Naive thymus-derived CD4-positive, alpha-beta T cell (primary cell): ENCODE measurements at regions not wholly inside any gene's neighbourhood (a gene's known extent, or its start where the extent isn't known, plus 50 kb on each side); places are given as distances from the start of the nearest gene placed in this dataset.

Source experiments
- ATAC-seq: fragments of 150-1000 bp; cut with Tn5 transposase; 2 replicates; pipeline ENCODE4 v1.10.0; 2021; ENCODE audit warnings: mild to moderate bottlenecking, moderate library complexity
- CTCF ChIA-PET: fragments of 350-600 bp; sonication (Branson Sonifier 250); formaldehyde crosslinking; loops from one replicate; lab custom pipeline; 2021; ENCODE audit warnings: antibody characterized with exemption; lab: Charles Lee
- POLR2A ChIA-PET: fragments of 350-600 bp; sonication (Branson Sonifier 250); formaldehyde crosslinking; loops from one replicate; lab custom pipeline; 2021; ENCODE audit warnings: antibody characterized with exemption, inconsistent platforms; lab: Charles Lee
- DNase-seq, 9 donors: peaks; one replicate each; pipeline versions ENCODE4 v3.0.0 to v3.0.0-alpha.2; 2020 to 2022; ENCODE audit warnings: mixed read lengths in 1 of 9
- H3K27ac ChIP-seq: one replicate; pipeline ENCODE4 v1.7.0; 2013; ENCODE audit warnings: mild to moderate bottlenecking, low read depth, low read length, moderate library complexity
- H3K27me3 ChIP-seq, 2 donors: one replicate each; pipeline ENCODE4 v1.7.0; 2013; ENCODE audit warnings: low read length in 2 of 2, mild to moderate bottlenecking in 2 of 2, moderate library complexity in 2 of 2; ENCODE audit not compliant: control insufficient read depth in 2 of 2, insufficient read depth in 2 of 2
- H3K36me3 ChIP-seq, 3 experiments: 1 replicate in 2 of 3; 2 replicates in 1 of 3; pipeline ENCODE4 v1.7.0; 2013; ENCODE audit warnings: low read length in 3 of 3, mild to moderate bottlenecking in 3 of 3, moderate library complexity in 1 of 3; ENCODE audit not compliant: insufficient read depth in 3 of 3, control insufficient read depth in 2 of 3
- H3K4me1 ChIP-seq, 2 donors: one replicate each; pipeline ENCODE4 v1.7.0; 2013; ENCODE audit warnings: low read length in 2 of 2, mild to moderate bottlenecking in 2 of 2, moderate library complexity in 1 of 2; ENCODE audit not compliant: control insufficient read depth in 2 of 2, insufficient read depth in 2 of 2
- H3K4me3 ChIP-seq: 2 replicates; pipeline ENCODE4 v1.7.0; 2013; ENCODE audit warnings: mild to moderate bottlenecking, low read length
- H3K9me3 ChIP-seq, 3 experiments: 1 replicate in 2 of 3; 2 replicates in 1 of 3; pipeline ENCODE4 v1.7.0; 2013; ENCODE audit warnings: low read length in 3 of 3; ENCODE audit not compliant: control insufficient read depth in 2 of 3
- H3K27ac Mint-ChIP-seq, 9 donors: one replicate each; pipeline ENCODE4 v1.8.0; 2020 to 2022; ENCODE audit warnings: mixed read lengths in 9 of 9, mild to moderate bottlenecking in 8 of 9, moderate library complexity in 5 of 9, inconsistent platforms in 2 of 9
- H3K27me3 Mint-ChIP-seq, 5 donors: one replicate each; pipeline ENCODE4 v1.8.0; 2021 to 2022; ENCODE audit warnings: mixed read lengths in 5 of 5, mild to moderate bottlenecking in 1 of 5
- H3K36me3 Mint-ChIP-seq, 5 donors: one replicate each; pipeline ENCODE4 v1.8.0; 2020 to 2022; ENCODE audit warnings: mixed read lengths in 5 of 5, mild to moderate bottlenecking in 3 of 5, inconsistent platforms in 1 of 5
- H3K4me1 Mint-ChIP-seq, 7 donors: one replicate each; pipeline ENCODE4 v1.8.0; 2020 to 2022; ENCODE audit warnings: mixed read lengths in 7 of 7, mild to moderate bottlenecking in 3 of 7, inconsistent platforms in 1 of 7
- H3K4me3 Mint-ChIP-seq, 10 donors: one replicate each; pipeline ENCODE4 v1.8.0; 2020 to 2022; ENCODE audit warnings: mild to moderate bottlenecking in 10 of 10, mixed read lengths in 10 of 10, moderate library complexity in 6 of 10, inconsistent platforms in 2 of 10
- H3K9me3 Mint-ChIP-seq, 11 donors: one replicate each; pipeline ENCODE4 v1.8.0; 2020 to 2022; ENCODE audit warnings: mixed read lengths in 11 of 11, mild to moderate bottlenecking in 4 of 11, inconsistent platforms in 1 of 11, moderate library complexity in 1 of 11
- intact Hi-C, 2 donors: fragments of 100-400 bp; cut with micrococcal nuclease; formaldehyde crosslinking; loops; one replicate each; pipeline ENCODE4 v1.15.1; 2023

DNA sequence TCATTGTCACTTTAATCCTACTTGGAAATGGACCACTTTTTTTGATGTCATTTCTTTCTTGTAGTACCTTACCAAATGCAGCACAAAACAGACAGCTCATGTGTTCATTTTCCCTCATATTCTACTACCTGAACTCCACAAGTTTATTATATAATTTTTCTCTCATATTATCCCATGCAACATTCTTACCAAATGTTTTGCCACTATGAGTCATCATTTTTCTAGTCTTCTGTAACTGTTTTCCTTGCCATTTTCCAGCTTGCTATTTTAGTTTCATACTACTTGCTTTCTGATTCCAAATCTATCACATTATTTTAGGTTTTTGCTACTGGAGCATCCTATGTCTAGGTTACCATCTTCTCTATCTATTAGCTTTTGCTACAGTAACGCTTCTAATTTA is 332.7 kb downstream of the ZFHX3 start:
- no peak for ATAC-seq
- Mint-ChIP-seq H3K27me3 (no peaks in the 10 kb centered on the region), H3K4me3 (no peak overlapping the region), H3K27ac (no peak overlapping the region), H3K4me1 (no peaks in the 10 kb centered on the region), H3K36me3 (peaks cover 2 to 47% (median 31%) of the 10 kb centered on the region in 5 donors), H3K9me3 (peaks cover 5 to 55% (median 34%) of the 10 kb centered on the region in 11 donors)
- no peak overlapping the region for H3K4me3 ChIP-seq
- DNase-seq: no peak
- ChIA-PET CTCF (interaction anchor here (0.6 kb wide), 1 partner anchor 11 kb away, joined by 3 read pairs; no protein-coding TSS in a partner anchor), POLR2A (no interaction called here)
- intact Hi-C loops: no loop called here
- no peaks in the 10 kb centered on the region for H3K27me3 ChIP-seq
- no peaks in the 10 kb centered on the region for H3K4me1 ChIP-seq
- H3K27ac ChIP-seq: no peak overlapping the region
- H3K9me3 ChIP-seq: peaks cover 0 to 15% (median 0%) of the 10 kb centered on the region in 3 experiments
- no peaks in the 10 kb centered on the region for H3K36me3 ChIP-seq

DNA sequence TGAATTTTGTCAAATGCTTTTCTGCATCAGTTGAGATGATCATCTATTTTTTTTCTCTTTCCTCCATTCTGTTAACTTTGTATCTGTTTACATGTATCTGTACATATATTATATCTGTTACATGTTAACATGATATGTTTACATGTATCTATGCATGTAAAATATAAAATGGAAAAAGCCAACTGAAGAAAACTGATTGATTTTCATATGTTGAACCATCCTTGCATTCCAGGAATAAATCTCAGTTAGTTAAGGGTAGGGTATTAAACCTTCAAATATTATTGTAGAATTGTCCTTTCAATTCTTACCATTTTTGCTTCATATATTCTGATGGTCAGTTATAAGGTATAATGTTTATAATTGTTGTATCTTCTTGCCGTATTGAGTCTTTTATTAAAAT is 336.1 kb downstream of the ZFHX3 start:
- Histone ChIP-seq H3K36me3 (no peaks in the 10 kb centered on the region), H3K4me3 (no peak overlapping the region), H3K27me3 (no peaks in the 10 kb centered on the region), H3K27ac (no peak overlapping the region), H3K9me3 (peaks cover 0 to 22% (median 0%) of the 10 kb centered on the region in 3 experiments), H3K4me1 (no peaks in the 10 kb centered on the region)
- peaks cover 5 to 71% (median 34%) of the 10 kb centered on the region in 11 donors for H3K9me3 Mint-ChIP-seq
- H3K4me3 Mint-ChIP-seq: no peak overlapping the region
- POLR2A ChIA-PET: no interaction called here
- no peak overlapping the region for H3K27ac Mint-ChIP-seq
- CTCF ChIA-PET: no interaction called here
- peaks cover 2 to 45% (median 31%) of the 10 kb centered on the region in 5 donors for H3K36me3 Mint-ChIP-seq
- H3K4me1 Mint-ChIP-seq: no peaks in the 10 kb centered on the region
- intact Hi-C loops: no loop called here
- DNase-seq (no peak), ATAC-seq (no peak)
- no peaks in the 10 kb centered on the region for H3K27me3 Mint-ChIP-seq

GRCh38 chr16:72705801-72706200 is 342.1 kb downstream of the ZFHX3 start:
- CTCF ChIA-PET: no interaction called here
- Mint-ChIP-seq H3K27ac (no peak overlapping the region), H3K4me1 (no peaks in the 10 kb centered on the region), H3K4me3 (no peak overlapping the region), H3K27me3 (peaks cover 0 to 4% (median 0%) of the 10 kb centered on the region in 5 donors), H3K36me3 (peaks cover 0 to 3% (median 0%) of the 10 kb centered on the region in 5 donors), H3K9me3 (peaks cover 0 to 21% (median 8%) of the 10 kb centered on the region in 11 donors)
- POLR2A ChIA-PET: no interaction called here
- Histone ChIP-seq H3K4me1 (no peaks in the 10 kb centered on the region), H3K36me3 (no peaks in the 10 kb centered on the region), H3K4me3 (no peak overlapping the region), H3K9me3 (peaks cover 0 to 12% (median 0%) of the 10 kb centered on the region in 3 experiments), H3K27me3 (no peaks in the 10 kb centered on the region), H3K27ac (no peak overlapping the region)
- intact Hi-C loops: no loop called here
- DNase-seq: no peak
- ATAC-seq: no peak

GRCh38 chr16:72704746-72705372 is 343.1 kb downstream of the ZFHX3 start:
- DNase-seq (no peak), ATAC-seq (no peak)
- H3K36me3 Mint-ChIP-seq: peaks cover 0 to 3% (median 0%) of the 10 kb centered on the region in 5 donors
- H3K9me3 Mint-ChIP-seq: peaks cover 0 to 11% (median 4%) of the 10 kb centered on the region in 11 donors
- POLR2A ChIA-PET: no interaction called here
- peaks cover 0 to 4% (median 0%) of the 10 kb centered on the region in 5 donors for H3K27me3 Mint-ChIP-seq
- no peak overlapping the region for H3K4me3 Mint-ChIP-seq
- no peak overlapping the region for H3K27ac Mint-ChIP-seq
- Histone ChIP-seq H3K4me1 (no peaks in the 10 kb centered on the region), H3K27ac (no peak overlapping the region), H3K27me3 (no peaks in the 10 kb centered on the region), H3K9me3 (peaks cover 0 to 7% (median 0%) of the 10 kb centered on the region in 3 experiments), H3K4me3 (no peak overlapping the region), H3K36me3 (no peaks in the 10 kb centered on the region)
- CTCF ChIA-PET: no interaction called here
- intact Hi-C loops: no loop called here
- H3K4me1 Mint-ChIP-seq: no peaks in the 10 kb centered on the region

GRCh38 chr16:72689851-72690250 is 358.1 kb downstream of the ZFHX3 start:
- Mint-ChIP-seq H3K9me3 (peaks cover 0 to 22% (median 3%) of the 10 kb centered on the region in 11 donors), H3K27ac (no peak overlapping the region), H3K27me3 (no peaks in the 10 kb centered on the region), H3K36me3 (peaks cover 0 to 10% (median 0%) of the 10 kb centered on the region in 5 donors), H3K4me3 (peak overlapping the region in 1 of 10 donors; percentile 9), H3K4me1 (no peaks in the 10 kb centered on the region)
- Histone ChIP-seq H3K27me3 (no peaks in the 10 kb centered on the region), H3K9me3 (no peaks in the 10 kb centered on the region), H3K4me1 (no peaks in the 10 kb centered on the region), H3K4me3 (no peak overlapping the region), H3K36me3 (no peaks in the 10 kb centered on the region), H3K27ac (no peak overlapping the region)
- intact Hi-C loops: no loop called here
- ChIA-PET POLR2A (no interaction called here), CTCF (no interaction called here)
- DNase-seq (no peak), ATAC-seq (no peak)

DNA sequence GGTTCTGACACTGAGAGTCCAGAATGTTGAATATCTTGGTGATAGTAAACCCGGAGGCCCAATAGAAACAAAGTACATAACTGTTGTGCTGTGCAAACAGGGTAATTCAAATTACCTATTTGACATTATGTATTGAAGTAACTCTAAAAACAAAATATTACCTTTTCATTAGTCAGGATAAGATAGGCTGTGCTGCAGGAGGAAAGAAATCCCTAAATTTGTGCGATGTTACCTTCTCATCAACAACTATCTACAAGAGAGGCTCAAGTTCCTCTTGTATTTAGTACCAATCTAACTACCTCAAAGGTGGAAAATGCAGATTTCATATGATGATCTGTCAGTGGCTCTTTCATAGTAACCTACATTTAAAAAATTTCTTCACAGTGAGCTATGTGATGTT is 367.2 kb downstream of the ZFHX3 start:
- intact Hi-C loops: no loop called here
- H3K9me3 ChIP-seq: no peaks in the 10 kb centered on the region
- no peaks in the 10 kb centered on the region for H3K27me3 ChIP-seq
- POLR2A ChIA-PET: no interaction called here
- no peak overlapping the region for H3K27ac ChIP-seq
- no peak overlapping the region for H3K27ac Mint-ChIP-seq
- H3K27me3 Mint-ChIP-seq: no peaks in the 10 kb centered on the region
- H3K4me3 ChIP-seq: no peak overlapping the region
- H3K4me3 Mint-ChIP-seq: no peak overlapping the region
- H3K4me1 ChIP-seq: no peaks in the 10 kb centered on the region
- no peaks in the 10 kb centered on the region for H3K4me1 Mint-ChIP-seq
- peaks cover 0 to 19% (median 8%) of the 10 kb centered on the region in 11 donors for H3K9me3 Mint-ChIP-seq
- H3K36me3 ChIP-seq: no peaks in the 10 kb centered on the region
- no peak for DNase-seq
- no peak for ATAC-seq
- CTCF ChIA-PET: no interaction called here
- peaks cover 0 to 5% (median 0%) of the 10 kb centered on the region in 5 donors for H3K36me3 Mint-ChIP-seq

- Histone ChIP-seq H3K27ac (no peak overlapping the region), H3K27me3 (no peaks in the 10 kb centered on the region), H3K36me3 (no peaks in the 10 kb centered on the region), H3K4me3 (no peak overlapping the region), H3K9me3 (no peaks in the 10 kb centered on the region), H3K4me1 (no peaks in the 10 kb centered on the region)
- ATAC-seq (no peak), DNase-seq (no peak)
- H3K4me1 Mint-ChIP-seq: no peaks in the 10 kb centered on the region
- peaks cover 0 to 5% (median 0%) of the 10 kb centered on the region in 5 donors for H3K36me3 Mint-ChIP-seq
- H3K27me3 Mint-ChIP-seq: no peaks in the 10 kb centered on the region
- ChIA-PET CTCF (no interaction called here), POLR2A (no interaction called here)
- intact Hi-C loops: no loop called here
- peaks cover 0 to 22% (median 8%) of the 10 kb centered on the region in 11 donors for H3K9me3 Mint-ChIP-seq
- H3K27ac Mint-ChIP-seq: no peak overlapping the region
- no peak overlapping the region for H3K4me3 Mint-ChIP-seq
Measured at GRCh38 chr16:72679856-72680255, 368.1 kb downstream of the ZFHX3 start.
